GM18499 (cell line): ENCODE measurements at regions not wholly inside any gene's neighbourhood (a gene's known extent, or its start where the extent isn't known, plus 50 kb on each side); places are given as distances from the start of the nearest gene placed in this dataset.

Experiments
- ATAC-seq: cut with Tn5 transposase; IDR thresholded peaks from one replicate; pipeline ENCODE4 v1.9.1; 2021; ENCODE audit warnings: moderate number of reproducible peaks; ENCODE audit not compliant: insufficient read depth, unreplicated experiment

DNA sequence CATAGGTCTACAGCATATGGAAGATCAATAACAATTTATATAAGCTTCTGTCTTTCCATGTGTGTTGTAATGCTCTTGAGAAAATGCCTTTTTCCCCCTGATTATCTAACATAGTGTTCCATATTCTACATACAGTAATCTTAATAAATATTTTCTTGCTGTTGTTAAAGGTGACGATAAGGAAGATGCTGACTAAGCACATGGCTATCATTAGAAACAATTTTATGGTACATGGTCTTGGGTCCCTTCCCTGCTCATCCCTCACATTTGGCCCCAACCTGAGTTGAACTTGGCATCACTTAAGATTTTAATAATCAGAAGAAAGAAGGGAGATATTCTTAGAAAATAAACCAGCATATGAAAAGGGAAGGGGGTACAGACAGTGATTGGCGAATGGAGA lies 382.1 kb upstream of the CDH20 start:
- ATAC-seq = no peak

DNA sequence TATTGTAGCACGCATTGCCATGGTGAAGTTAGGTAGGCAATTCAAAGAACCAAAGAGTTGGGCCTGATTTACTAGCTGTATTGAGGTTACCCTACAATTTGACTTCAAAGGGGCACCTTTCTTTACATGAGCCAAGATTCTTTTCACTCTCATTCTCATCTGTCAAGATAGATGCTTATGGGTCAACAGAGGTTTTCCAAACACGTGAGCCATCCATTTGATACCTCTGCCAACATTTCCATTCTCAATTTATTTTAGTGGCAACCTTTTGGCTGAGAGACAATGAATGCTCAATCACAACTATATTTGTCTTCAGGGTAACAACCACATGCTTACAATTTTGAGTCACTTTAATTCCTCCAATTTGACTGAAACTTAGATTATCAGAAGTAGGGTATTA lies 370.6 kb upstream of the CDH20 start:
- ATAC-seq = no peak

- no peak for ATAC-seq
Observed at GRCh38 chr18:60965856-60966255, 367.4 kb upstream of the CDH20 start.

- no peak for ATAC-seq
Observed at GRCh38 chr18:60966876-60967275, 366.4 kb upstream of the CDH20 start.

DNA sequence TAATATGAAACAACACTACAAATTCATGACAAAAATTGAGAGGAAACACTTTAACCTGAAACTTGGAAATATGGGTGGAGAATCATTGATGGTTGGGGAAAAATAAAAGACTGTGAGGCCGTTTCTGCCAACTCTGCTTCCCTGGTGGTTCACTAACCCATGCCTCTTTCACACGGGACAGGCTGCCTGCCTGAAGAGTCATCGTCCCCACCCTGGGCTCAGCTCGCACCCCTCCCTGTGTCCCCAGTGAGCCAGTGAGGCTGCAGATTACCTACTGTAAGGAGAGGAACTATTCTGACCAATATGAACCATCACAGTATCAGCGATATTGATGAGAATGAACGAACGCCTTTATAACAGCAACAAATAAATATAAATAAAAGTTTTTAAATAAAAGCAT lies 357.8 kb upstream of the CDH20 start:
- no peak for ATAC-seq

DNA sequence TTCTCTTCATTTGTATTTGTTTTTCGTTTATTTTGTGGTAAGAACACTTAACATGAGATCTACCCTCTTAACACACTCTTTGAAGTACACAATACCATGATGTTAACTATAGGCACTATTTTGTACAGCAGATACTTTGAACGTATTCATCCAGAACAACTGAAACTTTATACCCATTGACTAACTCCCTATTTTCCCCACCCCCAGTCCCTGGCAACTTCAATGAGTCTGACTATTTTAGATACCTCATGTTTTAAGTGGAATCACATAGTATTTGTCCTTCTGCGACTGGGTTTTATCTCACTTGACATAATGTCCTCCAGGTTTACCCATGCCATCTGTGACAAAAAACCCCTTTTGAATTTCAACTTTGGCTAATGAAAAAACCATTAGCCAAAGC lies 356.3 kb upstream of the CDH20 start:
- no peak for ATAC-seq

DNA sequence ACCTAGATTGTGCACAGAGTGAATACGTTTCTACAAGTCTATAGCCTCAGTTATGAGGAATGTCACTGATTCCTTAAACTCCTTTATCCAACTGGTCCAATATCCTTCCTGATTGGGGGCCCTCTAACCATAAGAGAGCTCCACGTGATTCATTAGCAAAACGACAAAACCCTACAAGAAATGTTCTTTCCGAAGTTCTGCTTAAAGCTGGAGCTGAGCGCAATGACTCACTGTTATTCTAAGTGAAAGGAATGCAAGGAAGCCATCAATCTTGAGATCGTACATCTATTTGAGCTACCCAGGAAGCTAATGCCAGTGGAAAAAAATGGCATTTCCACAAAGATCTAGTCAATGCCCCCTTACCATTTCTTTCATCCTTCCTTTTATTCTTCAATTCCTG lies 354.9 kb upstream of the CDH20 start:
- ATAC-seq = no peak

- ATAC-seq = no peak
Observed at GRCh38 chr18:60980422-60981005, 352.7 kb upstream of the CDH20 start.

- no peak for ATAC-seq
Observed at GRCh38 chr18:60981682-60982328, 351.4 kb upstream of the CDH20 start.

GRCh38 chr18:60982329-60982695 lies 350.9 kb upstream of the CDH20 start:
- no peak for ATAC-seq

DNA sequence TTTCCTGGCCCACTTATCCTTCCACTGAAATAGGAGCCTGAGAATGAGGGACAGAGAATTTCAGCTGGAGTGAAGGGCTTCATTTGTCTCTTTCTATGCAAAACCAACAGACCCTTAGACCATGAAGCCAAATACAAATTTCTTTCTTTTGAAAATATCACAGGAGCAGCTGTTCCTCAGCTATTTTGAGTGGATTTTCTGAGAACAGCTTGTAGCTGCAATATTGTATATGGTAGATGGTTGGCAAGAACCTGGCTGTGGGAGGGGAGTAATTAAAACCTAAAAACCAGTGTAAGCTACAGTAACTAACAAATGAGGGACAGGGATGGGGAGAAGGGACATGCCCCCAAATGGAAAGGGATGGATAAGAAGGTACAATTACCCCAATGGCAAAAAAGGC lies 350.3 kb upstream of the CDH20 start:
- no peak for ATAC-seq

GRCh38 chr18:60984510-60984909 lies 348.7 kb upstream of the CDH20 start:
- ATAC-seq = no peak

GRCh38 chr18:60987963-60988362 lies 345.3 kb upstream of the CDH20 start:
- ATAC-seq = no peak

GRCh38 chr18:60996326-60996725 lies 336.9 kb upstream of the CDH20 start:
- ATAC-seq = no peak

DNA sequence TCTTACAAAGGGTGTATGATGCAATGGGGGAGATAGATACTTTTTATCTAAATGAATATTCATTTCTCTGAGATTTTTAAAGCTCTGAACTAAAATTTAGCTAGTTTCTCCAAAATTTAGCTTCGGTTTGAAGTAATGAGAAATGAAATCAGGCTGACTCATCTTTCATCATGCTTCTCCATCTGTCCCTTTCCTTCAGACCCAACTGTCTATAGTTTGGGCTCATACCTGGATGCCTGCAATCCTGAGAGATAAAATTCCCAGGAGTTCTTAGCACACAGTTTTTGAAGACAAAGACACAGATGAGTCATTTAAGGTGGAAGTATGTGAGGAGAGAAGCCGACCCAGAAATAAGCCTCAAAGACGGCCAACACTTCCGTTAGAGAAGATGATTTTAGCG lies 336.4 kb upstream of the CDH20 start:
- no peak for ATAC-seq

- no peak for ATAC-seq
Observed at GRCh38 chr18:61001138-61001537, 332.1 kb upstream of the CDH20 start.

DNA sequence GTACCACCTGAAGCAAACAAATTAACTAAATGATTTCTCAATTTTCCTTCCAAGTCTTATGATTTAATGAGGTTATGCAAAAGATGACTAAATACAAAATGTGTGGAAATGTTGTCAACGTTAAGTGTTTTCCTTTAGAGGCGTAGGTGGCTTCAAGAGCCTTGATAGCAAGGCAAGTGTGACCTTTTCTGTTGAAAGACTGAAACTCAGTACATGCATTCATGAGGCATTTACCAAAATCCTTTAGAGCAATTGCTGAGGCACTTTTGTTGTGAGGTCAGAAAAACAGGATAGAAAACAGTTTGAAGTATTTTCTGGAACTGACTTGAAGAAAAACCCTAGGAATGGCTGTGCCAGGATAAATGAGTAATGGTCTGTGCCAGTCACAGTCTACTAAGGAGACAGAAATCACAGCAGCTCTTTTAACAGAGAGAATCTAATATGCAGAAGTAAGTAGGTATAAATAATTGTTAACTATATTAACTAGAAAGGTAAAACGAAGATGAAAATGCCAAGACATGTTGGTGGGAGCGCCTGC lies 326.5 kb upstream of the CDH20 start:
- ATAC-seq = no peak

DNA sequence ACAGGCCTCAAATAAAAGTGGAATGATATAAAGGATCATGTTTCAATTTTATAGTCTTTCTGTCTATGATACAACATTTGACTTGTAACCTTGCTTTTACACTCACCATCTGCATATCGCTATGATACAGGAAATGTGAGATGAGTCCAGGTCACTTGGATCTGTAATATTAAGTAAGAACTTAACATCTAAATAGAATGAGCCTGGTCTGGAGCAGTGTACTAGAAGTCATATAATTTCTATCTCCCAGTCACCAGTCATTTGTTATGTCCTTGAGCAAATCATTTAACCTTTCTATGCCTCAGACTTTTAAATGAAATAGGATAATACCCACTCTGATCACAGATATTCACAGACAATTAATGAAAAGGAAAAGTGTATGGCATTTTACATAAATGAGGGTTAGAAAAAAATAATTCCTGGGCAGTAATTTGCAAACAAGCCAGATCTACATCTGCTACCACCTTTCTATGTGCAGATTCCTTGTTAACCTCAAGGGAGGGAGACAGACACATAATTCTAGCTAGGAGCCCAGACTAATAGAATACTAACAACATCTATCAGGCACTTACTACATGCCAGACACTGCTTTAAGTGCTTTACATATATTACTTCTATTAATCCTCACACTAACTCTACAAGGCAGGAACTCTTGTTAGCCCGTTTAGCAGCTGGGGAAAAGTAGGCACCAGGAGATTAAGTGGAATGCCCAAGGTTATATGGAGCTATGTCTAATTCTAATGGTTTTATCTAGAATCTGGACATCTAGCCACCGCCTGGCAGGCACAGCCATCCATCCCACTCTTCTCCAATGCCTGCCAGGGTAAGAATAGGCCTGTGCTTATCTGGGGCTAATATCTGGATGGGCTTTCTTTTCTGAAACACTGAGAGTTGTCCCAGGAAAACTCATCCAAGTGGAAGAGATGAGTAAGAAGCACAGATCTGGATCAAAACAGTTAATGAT lies 313.6 kb upstream of the CDH20 start:
- ATAC-seq = no peak

- ATAC-seq = no peak
Observed at GRCh38 chr18:61025596-61025995, 307.6 kb upstream of the CDH20 start.

DNA sequence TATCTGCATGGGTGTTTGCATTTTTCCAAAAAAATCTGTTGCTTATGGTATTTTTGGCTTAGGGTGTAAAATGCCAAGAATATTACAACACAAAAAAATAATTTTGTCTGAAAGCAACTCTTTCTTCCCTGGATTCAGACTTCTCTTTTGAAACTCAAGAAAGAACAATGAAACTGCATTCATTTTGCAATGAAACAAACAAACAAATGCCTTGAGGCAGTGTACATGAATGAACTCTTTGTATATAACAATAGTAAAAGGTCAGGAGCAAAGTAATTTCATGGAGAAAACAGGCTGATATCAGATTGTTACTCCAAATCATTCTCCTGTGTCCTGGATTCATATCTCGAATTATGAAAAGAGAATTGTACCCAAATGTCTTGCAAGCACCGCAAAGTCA lies 301.6 kb upstream of the CDH20 start:
- no peak for ATAC-seq

DNA sequence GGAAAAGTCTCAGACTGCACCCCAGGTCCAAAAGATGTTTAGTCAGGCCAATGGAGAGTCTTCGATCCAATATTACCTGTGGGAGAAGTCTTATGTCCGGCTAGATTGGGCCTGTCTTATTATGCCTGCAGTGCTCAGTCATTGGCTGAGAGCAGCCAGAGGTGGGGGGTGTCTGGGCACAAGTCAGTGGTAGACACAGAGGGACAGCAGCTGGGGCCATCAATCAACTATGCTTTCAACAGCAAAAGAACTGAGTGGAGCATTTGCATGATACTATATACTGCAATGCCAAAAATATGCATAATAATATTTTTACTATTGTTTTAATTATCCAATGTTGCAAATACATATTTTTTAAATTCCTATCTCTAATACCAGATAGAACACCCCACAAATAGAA lies 298.6 kb upstream of the CDH20 start:
- ATAC-seq = no peak
